Hematopoietic multipotent progenitor cell treated with erythropoietin and hydrocortisone succinate and interleukin-3 and kit ligand, for 8 days (in vitro differentiated cells): ENCODE measurements at regions not wholly inside any gene's neighbourhood (a gene's known extent, or its start where the extent isn't known, plus 50 kb on each side); places are given as distances from the start of the nearest gene placed in this dataset.
"Not testable (repeated sequence)": the region's sequence is repeated elsewhere in the genome, so short reads cannot be mapped to it uniquely, and the experiment has no call there.

ENCODE experiments used
- DNase-seq: peaks from one replicate; pipeline ENCODE4 v3.0.0-alpha.2; 2015

DNA sequence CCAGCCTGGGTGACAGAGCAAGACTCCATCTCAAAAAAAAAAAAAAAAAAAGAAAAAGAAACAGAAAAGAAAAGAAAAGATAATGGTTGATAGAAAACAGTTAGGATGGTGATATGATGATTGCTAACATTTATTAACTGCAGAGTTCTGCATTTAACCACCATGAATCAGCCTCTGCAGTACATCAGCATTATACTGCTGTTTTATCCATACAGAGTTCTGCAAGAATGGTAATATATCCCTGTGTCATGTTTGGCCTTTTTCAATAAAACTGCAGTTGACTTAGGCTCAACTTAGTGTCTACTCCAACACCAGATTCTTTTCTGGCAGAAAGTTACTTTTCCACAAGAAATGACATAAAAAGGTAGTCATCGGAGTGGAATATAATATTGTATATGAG is 62.6 kb downstream of the DUSP6 start:
- DNase-seq = no peak

DNA sequence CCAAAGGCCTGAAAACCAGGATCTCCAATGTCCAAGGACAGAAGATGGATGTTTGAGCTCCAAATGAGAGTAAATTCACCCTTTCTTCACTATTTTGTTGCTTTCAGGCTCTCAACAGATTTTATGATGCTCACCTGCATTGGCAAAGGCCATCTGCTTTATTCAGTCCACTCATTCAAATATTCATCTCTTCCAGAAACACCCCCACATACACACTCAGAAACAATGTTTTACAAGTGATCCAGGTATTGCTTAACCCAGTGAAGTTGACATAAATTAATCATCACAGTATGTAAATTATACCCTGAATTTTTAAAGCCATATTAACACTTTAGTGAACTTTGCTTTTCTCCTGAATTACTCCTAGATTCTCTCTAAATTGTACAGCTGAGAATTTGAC is 63.3 kb downstream of the DUSP6 start:
- no peak for DNase-seq

DNA sequence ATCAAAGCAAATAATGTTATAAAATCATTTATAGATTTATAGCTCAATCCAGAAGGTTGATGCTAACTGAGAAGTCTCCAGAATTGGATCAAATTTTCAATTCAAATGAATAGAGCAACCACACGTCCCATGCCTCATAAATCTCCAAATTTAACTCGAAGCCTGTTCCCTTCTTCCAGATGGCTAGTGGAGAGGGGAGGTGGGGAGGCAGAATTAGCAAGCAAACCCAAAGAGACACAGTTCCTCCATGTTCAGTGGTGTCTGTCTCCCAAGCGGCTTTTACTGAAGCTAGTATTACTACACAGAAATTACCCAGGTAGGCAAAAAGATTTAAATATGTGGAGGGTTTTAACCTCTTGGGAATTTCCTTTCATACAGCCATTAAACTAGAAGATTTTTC is 65.8 kb downstream of the DUSP6 start:
- DNase-seq = no peak

DNA sequence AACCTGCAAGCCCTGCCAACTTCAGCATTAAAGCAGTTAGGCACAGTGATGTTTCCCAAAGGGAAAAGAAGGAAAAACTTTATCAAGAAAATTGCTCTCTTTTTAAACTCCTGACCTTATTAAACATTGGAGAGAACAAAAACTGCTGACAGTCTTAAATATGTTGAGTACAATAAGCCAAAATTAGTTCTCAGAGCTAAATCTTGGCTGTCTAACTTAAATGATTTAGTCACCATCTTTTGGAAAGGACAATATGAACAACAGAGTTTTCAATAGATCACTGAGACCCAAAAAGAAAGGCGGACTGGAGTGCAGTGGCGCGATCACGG is 70.8 kb downstream of the DUSP6 start:
- DNase-seq = no peak

DNA sequence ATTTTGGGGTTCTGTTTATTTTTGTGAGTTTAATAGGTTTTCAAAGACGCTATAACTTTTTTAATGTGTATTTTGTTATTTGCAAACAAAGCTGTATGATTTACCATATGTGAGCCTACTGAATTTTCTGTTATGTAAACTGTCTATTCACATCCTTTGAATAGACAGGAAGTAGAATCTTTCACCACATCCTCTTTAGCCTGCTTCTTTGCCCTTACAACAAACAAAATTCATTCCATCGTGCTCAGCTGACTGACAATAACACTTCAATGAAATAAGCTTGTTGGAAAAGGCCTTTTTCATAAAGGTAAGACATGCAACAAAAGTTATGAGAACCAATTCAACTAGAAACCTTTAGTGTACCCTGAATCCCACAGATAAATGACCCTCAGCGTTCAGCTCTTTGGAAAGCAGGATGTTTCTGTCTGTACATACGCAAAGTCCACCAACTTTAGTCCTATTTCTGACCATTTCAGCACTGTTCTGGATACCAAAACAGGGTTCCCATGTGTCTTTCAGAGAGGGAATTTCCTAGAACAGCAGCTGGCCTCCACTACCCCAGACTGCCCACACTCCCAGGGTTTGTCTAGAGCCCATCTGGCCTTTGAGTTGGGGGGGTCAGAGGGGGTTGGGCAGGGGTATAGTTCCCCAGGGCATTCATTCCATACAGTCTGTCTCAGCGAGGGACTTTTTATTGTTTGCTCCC is 71.3 kb downstream of the DUSP6 start:
- no peak for DNase-seq

DNA sequence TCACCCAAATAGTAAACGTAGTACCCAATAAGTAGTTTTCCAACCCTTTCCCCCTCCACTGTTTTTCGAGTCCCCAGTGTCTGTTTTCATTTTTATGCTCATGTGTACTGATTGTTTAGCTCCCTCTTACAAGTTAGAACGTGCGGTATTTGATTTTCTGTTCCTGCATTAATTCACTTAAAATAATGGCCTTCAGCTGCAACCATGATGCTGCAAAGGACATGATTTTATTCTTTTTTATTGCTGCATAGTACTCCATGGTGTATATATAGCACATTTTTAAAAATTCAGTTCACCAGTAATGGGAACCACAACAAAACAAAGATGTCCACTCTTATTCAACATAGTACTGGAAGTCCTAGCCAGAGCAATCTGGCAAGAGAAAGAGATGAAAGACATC is 72.8 kb downstream of the DUSP6 start:
- DNase-seq = no peak

DNA sequence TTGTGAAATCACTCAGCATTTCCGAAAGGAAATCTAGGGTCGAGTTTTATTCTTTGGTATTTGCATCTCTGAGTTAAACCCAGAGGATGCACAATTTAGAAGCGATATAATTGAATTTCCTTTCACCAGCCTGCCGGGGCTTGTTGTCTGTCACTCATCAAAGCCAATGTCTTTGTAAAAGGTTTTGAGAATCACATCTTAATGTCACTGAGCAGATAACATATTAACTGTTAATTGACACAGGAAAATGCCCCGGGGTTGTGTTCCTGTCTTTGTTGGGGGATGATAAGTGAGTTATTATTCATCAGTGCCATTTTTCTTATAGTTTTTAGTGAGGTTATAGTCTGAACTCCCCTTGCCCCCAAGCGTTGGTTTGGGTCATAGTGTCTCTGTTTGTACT is 73.4 kb downstream of the DUSP6 start:
- DNase-seq = no peak

DNA sequence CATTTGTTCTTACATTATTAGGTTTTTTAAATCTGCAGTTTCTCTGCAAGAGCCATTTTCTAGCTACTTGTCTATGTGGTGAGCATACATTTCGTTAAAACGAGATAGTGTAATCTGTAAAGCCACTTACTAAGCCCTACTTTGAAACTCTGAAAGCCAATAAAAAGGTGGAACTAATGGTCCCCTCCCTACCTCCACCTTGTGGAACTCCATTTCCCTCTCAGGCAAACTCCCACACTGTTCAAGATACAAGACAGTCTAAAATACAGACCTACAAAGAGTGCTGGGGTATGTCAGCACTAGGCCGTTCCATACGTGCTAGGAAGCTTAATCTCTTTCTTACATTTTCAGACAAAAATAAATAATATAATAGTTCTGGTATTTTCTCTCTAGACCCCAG is 74.1 kb downstream of the DUSP6 start:
- DNase-seq = no peak

DNA sequence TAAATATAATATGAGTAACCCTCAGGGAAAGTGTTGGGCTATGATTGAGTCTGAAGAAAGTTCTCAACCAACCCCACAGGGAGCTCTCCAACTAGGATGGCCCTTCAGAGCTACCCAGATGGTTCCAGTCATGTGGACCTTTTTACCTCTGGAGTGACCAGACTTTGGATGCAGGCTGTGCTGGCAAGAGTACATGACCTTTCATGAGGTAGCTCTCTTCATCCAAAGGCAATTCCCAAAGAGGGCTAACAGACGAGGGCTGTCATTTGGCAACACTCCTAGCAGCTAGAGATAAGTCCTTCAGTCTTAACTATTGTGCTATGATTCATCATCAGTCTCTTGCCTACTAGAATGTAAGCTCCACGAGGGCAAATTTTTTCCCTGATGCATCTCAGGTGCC is 75.4 kb downstream of the DUSP6 start:
- DNase-seq = no peak

DNA sequence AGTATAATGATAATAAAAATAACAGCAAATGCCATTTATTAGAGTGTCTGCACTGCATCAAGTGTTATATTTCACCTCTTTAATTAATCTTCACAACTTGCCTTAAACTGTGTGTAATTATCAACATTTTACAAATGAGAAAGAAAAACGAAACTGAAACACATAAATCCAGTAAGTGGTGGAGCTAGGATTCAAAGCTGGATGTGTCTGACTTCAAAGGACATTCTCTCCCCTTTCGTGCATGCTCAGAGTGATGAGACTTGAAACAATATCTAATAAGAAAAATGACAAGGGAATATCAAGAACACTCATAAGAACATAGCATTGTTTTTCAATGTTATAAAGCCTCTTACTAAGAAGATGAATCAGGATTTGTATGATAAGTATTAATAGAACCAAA is 78.8 kb downstream of the DUSP6 start:
- DNase-seq = no peak

DNA sequence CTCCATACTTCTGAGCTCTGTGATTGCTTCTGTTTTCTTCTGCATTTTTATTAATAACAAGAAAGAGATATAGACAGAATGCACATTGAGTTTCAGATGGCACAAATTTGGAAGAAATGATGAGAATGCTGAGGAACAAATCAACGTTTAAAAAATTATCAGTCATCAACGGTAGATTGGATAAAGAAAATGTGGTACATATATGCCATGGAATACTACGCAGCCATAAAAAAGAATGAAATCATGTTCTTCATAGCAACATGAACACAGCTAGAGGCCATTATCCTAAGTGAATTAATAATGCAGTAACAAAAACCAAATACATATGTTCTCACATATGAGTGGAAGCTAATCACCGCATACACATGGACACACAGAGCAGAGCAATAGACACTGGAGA is 81.8 kb downstream of the DUSP6 start:
- DNase-seq = no peak

DNA sequence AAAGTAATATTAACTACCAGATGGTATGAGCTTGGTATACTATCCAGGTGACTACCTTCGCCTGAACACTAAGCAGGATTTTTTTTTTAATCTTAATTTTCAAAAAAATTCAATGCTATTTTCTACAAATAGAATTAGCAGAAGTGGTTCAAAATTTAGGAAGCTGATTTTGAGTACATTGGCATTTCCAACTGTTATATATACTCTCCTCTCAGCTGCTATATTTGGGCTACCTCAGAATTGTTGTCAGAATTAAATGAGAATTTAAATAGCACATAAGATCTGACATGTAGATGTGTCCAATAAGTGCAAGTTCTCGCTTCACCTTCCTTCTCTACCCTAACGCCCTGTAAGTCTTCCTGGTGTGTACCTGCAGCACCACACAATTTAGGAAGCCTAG is 83.1 kb downstream of the DUSP6 start:
- no peak for DNase-seq

DNA sequence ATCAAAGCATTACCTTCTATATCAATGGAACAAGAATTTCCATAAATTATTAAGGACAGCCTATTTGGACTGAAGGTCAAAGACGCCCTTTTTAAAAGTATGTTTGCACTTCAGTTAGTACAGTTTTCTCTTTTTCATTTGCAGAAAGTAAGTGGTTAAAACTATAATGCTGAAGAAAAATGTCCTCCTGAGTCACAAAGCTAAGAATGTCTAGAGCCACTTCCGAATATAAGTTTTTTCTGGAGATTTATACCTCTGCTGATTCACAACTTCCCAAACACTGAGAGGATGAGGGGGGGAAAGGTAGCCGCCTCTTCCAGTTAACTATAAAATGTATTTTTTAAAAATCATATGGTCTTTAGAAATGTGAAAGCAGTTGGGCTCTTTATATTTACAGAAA is 84.9 kb downstream of the DUSP6 start:
- no peak for DNase-seq

DNA sequence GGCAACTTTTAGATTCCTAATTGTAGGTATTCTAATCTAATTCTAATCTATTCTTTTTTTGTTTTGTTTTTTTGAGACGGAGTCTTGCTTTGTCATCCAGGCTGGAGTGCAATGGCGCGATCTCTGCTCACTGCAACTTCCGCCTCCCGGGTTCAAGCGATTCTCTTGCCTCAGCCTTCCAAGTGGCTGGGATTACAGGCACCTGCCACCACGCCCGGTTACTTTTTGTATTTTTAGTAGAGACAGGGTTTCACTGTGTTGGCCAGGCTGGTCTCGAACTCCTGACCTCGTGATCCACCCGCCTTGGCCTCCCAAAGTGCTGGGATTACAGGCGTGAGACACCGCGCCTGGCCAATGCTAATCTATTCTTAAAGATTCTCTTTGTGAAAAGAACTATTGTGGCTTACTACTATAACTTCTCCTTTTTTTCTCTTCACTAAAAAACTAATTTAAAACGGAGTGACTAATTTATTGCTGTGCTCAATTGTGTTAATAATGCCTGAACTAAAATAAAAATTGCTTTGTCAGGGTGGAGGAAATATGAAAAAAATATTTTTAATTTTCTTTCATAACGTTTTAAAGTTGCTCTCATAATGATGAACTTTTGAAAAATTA is 85.6 kb downstream of the DUSP6 start:
- DNase-seq = not testable (repeated sequence)

DNA sequence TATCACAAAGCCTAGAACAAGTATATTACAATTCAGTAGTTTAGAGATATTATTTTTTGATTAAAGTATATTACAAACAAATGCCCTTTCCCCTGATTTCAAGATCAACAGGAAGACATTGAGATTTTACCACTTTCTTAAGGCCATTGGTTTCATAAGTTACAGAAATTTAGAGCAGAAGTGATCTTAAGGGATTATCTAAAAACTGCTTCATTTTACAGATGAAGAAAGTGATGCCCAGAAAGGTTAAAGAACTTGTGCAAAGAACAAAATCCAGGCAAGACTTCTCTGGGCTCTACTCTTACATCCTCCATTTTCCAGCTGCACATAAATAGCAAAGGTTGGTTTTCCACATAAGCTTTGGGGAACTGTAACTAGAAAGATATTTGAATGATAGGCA is 87.5 kb downstream of the DUSP6 start:
- DNase-seq = no peak

DNA sequence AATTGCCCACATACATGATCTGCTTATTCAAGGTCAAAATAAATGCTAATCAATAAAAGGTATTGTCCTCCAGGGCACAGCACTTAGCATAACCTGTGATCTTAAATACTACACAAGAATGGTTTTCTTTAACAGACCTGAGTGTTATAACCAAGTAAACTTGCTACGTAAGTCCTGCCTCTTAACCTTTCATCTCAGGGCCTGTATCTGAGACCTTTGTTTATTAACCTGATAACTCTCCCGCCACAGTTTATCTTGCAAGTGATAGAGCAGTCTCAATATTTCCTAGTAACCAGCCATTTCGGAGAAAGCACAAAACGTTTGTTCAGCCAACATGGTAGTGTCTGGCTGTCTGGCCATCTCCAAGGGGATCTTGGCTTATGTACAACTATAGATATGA is 88.4 kb downstream of the DUSP6 start:
- DNase-seq = no peak

DNA sequence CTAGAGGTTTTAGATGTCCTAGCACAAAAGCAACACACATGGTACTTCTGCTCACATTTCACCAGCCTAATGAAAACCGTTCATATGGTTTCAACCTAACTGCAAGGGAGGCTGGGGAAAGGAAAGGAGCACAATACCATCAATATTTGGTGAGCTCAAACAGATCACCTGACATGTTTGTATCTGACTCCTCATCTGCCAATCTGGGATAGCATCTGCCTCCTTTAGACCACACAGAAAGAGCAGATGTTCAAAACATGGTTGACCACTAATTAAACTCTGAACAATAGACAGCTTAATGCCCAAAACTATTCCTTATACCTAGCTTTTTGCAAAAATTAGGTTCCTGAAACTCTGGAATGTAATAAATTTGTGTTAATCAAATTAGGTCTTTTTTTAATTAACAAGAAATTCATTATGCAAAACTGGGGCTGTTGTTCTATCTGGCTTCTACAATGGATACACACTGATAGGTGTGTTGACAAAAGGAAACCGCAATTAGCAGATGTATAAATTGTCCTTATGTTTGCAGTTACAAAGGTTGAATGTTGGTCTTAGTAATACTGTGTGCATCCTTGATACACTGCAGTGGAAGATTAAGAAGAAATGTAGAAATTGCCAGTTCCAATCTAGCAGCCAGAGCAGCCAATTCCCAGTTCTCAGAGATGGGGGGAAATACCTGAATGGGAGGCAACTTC is 89.3 kb downstream of the DUSP6 start:
- no peak for DNase-seq

DNA sequence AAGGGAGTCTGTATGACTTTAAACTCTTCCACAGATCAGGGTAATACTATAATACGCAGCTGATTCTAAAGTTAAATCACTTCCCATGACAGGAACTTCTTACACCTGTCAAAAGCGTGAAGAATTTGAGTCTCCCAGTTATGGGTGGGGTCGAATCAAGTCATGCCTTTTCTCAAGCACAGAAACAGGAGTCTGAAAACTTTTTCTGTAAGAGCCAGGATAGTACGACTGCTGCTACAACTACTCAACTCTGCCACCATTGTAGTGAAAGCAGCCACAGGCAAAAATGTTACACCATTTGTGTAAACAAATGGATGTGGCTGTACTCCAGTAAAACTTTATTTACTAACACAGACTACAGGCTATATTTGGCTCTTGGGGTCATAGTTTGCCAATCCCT is 90.3 kb downstream of the DUSP6 start:
- no peak for DNase-seq

DNA sequence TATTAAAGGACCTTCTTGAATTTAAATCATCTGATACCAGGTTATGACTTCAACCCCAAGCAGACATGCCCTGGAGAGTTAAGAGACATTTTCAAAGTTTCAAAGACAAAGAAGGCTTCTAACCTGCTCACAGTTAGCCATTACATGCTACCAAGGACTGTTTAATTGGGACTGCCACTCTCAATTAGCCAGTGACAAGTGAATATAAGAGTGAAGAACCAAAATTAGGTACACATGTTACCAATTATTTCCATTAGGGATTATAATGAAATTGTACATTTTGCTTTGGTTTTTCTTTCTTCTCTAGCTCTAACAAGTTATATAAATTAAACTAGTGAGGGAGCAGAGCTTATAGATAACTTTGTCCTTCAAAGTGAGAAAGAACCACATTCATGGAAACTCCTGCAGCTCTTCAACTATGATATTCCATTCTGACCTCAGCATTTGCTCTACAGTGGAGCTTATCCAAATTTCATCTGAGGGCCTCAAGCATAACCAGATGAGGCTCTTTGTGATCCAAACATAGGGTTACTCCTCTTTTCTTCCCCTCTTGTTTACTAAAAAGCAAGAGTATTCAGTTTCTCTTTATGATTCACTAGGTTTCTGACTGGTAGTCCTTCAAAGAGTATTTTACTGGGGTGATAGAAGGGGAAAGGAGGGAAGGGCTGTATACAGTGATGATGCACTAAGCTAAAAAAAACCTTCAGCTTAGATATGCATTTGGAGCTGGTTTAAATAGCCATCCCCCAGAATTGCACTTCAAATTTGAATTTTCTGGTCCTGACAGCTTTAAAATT is 91.3 kb downstream of the DUSP6 start:
- DNase-seq = no peak

DNA sequence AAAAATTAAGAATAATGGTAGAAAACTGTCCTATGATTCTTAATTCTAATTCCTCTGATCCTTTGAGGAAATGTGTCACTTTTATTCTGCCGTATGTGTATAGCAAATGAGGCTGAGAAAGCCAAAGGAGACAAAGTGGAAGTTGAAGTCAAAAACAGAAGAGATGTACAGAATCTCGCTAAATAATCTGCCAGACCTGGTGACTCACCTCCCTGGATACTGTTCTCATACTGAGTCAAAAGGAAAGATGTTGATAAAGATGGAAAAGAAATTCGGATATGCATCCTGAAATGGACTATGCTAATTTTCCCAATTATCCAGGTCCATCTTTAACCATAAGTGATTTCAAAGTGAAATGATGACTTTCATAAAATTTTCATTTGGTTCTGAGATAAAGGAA is 92.5 kb downstream of the DUSP6 start:
- DNase-seq = no peak

DNA sequence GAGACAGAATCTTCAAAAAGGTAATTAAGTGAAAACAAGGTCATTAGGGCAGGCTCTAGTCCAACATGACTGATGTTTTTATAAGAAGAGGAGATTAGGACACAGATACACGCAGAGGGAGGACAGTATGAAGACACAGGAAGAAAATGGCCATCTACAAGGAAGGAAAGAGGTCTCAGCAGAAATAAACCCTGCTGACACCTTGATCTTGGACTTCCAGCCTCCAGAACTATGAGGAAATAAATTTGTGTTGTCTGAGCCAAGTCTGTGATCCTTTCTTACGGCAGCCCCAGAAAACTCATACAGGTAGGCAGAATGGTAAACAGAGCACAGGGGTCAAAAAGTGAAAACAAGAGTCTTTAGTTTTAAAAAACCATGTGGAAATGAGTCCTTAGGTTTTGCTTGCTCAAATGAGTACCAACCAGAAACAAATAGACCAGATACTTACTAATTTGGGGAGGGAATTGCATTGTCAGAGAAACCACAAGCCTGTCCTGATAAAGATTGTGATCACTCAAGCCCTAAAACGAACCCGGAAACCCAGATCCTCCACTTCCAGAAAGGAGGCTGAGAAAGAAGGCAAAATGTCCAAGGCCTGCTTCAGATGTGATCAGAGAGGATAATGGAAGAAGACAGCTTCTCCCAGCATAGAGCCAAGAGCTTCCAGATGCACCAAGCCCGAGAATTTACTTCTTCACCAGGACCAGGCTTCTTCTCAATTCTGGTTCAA is 93.9 kb downstream of the DUSP6 start:
- no peak for DNase-seq

DNA sequence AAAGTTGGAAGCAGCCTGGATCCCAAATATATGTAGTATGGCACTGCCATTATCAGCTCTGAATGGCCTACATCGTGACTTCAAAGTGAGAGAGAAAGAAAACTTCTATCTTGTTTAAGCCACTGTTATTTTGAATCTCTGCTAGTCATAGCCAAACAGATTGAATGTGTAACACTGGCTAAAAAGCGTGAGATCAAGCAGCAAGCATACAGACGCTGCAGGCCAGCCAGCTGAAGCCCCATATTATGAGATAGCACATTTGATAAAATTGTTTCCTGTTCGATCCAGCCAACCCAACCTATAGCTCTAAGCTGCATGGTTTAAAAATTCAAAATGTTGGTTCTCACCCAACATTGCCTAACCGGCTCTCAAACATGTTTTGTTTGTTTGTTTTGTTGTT is 95.0 kb downstream of the DUSP6 start:
- no peak for DNase-seq

DNA sequence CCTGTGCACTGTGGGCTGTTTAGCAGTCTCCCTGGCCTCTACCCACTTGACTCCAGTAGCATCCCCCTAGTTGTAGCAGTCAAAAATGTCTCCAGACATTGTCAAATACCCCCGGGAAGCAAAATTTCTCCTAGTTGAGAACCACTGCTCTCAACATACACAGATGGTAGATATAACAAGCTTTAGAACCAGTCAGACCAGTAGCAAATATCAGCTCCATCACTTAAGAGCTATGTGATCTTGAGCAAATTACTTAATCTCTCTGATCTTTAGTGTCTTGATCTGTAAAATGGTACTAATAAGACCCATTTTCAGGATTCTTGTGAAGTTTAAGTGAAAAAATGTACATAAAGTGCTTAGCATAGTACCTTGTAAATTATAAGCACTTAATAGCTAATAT is 96.2 kb downstream of the DUSP6 start:
- DNase-seq = no peak
